ENCODE measurements at regions not wholly inside any gene's neighbourhood (a gene's known extent, or its start where the extent isn't known, plus 50 kb on each side); places are given as distances from the start of the nearest gene placed in this dataset.

- no peak for DNase-seq (ENCODE audit: low read depth)
Observed at GRCh38 chr3:148221303-148221702, 476.4 kb upstream of the AGTR1 start.

DNA sequence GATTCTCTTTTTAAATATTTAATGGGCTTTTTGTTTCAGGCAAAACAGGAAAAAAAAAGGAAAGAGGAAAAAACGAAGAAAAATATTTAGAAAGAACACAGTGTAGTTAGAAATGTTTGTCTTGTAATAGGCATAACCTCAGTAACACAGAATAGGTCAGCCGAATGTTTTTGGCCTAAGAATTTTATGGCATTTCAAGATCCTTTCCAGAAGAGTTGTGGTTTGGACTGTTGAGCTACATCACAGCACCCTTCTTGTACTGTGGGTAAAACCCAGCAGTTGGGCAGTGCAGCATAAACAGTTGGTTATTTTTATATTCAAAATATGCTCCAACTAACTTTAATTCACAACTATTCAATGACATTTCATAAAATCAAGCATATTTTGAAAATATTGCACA is 474.4 kb upstream of the AGTR1 start:
- DNase-seq (ENCODE audit: low read depth) = peak; percentile 16

DNA sequence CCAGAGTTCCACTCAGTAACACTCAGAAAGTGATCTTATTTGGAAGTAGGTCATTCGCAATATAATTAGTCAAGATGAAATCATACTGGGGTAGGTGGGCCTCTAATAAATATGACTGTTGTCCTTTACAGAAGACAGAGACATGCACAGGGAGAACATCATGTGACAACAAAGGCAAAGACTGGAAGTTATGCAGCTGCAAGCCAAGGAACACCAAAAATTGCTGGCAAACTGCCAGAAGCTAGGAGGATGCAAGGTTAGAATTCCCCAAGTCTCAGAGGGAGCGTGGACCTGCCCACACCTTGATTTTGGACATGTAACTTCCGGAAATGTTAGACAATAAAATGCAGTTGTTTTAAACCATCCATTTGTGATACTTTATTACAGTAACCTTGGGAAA is 471.5 kb upstream of the AGTR1 start:
- DNase-seq (ENCODE audit: low read depth) = no peak

DNA sequence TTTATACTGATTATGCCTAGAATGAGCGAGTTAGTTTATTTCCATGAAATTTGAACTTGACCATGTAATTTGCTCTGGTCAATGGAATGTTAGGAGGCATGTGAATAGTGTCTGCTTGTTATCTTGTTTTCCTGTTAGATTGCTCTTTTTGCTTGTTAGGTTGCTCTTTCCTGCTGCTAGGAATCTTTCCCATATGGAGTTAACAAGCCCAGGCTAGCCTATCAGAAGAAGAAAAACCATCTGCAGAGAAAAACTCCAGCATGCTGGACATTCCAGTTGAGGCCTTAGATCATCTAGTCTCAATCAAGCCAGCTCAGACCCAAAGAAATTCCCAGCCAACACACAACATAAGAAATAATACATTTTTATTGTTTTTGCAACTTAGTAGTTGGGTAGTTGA is 470.2 kb upstream of the AGTR1 start:
- DNase-seq (ENCODE audit: low read depth) = no peak

GRCh38 chr3:148229107-148229506 is 468.6 kb upstream of the AGTR1 start:
- no peak for DNase-seq (ENCODE audit: low read depth)

- no peak for DNase-seq (ENCODE audit: low read depth)
Observed at GRCh38 chr3:148230473-148230872, 467.2 kb upstream of the AGTR1 start.

DNA sequence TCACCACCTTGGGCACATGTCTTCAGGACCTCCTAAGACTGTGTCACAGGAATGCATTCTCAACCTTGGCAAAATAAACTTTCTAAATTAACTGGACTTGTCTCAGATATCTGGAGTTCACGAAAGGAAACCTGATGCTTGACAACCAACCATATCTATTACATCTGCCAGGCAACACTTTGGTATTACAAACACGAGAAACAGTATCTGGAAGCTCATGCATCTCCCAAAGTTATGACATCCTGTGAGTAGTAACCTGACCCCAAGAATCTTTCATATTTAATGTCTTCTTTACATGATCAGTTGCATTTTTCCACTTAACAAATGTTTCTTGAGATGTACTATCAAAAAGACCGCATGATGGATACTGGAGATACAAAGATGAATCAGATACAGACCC is 465.3 kb upstream of the AGTR1 start:
- DNase-seq (ENCODE audit: low read depth) = no peak

- no peak for DNase-seq (ENCODE audit: low read depth)
Observed at GRCh38 chr3:148233403-148233802, 464.3 kb upstream of the AGTR1 start.

DNA sequence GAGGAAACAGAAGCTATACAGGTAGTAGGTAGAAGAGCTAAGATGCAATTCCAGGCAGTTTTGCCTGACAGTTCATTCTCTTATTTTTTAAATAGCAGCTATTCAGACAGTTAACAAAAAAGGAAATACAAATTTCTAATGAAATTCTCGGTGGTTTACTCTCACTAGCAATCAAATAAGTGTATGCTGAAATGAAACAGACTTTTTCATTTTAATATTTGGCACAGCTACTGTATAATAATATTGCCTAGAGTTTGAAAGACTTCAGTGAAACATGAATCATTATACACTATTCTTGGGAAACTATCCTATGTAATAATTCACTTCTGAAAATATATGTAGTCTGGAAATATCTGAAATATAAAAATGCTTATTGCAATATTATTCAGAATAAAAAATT is 463.2 kb upstream of the AGTR1 start:
- DNase-seq (ENCODE audit: low read depth) = no peak

DNA sequence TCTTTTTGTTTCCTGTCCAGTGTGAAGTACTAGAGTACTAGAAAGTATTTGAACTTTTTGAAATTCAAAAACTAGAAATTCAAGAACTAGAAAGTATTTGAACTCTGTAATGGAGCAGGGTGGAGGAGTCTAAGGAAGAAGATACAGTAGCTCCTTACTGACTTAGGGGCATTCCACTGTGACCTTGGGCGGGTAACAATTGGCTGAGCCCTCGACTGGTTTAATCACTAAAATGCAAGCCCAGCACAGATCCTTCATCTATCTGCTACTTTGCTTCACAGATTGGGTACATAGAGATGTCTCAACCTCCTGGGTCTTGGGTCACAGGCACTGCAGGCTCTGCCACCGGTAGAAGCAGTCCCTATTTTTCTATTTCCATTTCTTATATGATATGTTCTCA is 462.1 kb upstream of the AGTR1 start:
- no peak for DNase-seq (ENCODE audit: low read depth)

DNA sequence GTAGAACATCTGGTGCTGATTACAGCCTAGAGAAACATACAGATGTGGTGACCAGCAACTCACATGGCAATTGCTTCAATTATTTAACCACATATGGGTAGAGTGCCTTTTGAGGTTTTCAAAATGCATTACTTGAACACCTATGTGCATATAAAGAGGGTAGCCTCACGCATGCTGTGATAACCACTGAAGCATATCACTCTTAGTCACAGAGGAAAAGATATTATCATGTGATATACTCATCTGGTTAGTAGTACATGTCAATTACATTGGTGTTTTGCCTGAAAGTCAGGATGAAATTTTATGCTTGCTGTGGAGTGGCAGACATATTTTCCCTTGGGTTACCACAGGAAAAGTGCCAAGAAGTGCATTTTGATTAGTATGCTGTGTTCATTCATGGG is 459.3 kb upstream of the AGTR1 start:
- DNase-seq (ENCODE audit: low read depth) = no peak

- no peak for DNase-seq (ENCODE audit: low read depth)
Observed at GRCh38 chr3:148240351-148240750, 457.4 kb upstream of the AGTR1 start.

- no peak for DNase-seq (ENCODE audit: low read depth)
Observed at GRCh38 chr3:148243609-148244008, 454.1 kb upstream of the AGTR1 start.

- DNase-seq (ENCODE audit: low read depth) = no peak
Observed at GRCh38 chr3:148246291-148246923, 451.3 kb upstream of the AGTR1 start.

GRCh38 chr3:148253713-148254112 is 444.0 kb upstream of the AGTR1 start:
- DNase-seq (ENCODE audit: low read depth) = no peak

DNA sequence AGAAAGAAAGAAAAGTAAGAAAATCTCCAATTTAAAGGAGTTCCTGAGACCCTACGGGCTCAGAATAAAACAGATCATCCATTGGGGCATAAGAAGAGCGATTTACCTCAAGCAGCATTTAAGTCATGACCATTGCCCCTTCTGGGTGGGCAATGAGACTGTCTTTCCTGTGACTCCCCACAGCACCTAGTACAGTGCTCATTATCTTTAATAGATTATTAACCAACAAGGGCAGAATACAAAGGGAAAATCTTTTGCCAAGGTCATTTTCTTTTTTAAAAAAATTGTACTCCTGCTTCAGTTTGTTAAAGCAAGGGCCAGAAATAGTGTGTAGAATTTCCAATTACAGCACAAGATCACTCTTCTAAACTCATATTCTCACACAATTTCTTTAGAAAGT is 443.3 kb upstream of the AGTR1 start:
- DNase-seq (ENCODE audit: low read depth) = no peak

- no peak for DNase-seq (ENCODE audit: low read depth)
Observed at GRCh38 chr3:148255981-148256969, 441.4 kb upstream of the AGTR1 start.

- no peak for DNase-seq (ENCODE audit: low read depth)
Observed at GRCh38 chr3:148262980-148263379, 434.7 kb upstream of the AGTR1 start.

DNA sequence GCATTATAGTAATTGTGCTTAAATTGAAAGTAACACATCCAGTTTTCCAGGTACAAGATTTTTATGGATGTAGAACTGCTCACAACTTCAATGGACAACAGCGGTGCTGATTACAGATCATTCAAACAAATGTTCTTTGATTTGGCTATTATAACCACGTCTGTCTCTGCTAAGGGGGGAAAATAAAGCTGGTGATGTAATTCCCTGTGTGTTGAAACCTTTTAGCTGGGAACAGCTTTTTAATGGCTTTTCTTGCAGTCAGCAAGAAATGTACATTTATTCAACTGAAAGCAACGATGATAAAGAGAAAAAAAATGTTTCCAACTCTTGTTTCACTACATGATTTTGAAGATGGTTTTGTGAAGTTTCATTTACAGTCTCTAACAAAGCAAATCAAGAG is 431.9 kb upstream of the AGTR1 start:
- no peak for DNase-seq (ENCODE audit: low read depth)

DNA sequence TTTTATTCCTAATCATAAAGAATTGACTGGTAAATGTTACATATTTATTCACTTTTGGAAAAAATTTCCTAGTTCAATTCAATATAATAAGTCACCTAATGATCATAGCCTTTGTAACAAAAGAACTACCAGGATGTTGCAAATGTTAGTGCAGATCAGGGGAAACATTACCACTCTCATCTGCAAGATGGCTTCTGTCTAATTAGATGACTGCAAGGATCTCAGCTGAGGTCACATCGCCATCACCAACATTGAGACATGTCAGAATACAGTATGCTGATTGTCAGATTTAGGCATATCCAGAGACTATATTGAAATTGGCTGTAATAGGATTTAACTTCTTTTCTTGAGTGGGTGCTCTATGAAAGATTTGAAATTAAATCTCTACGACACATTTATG is 431.4 kb upstream of the AGTR1 start:
- DNase-seq (ENCODE audit: low read depth) = no peak

DNA sequence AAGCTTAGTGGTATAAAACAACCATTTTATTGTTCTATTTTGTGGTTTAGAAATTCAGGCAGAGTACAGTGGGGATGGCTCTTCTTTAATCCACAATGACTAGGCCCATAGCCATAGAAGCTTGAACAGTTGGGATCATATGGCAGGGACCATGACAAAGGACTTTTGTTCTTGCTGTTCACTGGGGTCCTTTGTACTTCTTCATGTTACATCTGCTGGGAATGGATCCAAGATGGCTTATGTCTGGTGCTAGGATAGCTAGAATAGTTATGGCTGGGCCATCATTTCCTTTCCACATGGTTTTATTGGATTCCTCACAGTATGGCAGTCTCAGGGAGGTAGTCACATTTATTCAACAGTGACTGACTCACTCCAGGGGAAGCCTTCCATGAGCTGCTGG is 427.9 kb upstream of the AGTR1 start:
- DNase-seq (ENCODE audit: low read depth) = peak; percentile 18

DNA sequence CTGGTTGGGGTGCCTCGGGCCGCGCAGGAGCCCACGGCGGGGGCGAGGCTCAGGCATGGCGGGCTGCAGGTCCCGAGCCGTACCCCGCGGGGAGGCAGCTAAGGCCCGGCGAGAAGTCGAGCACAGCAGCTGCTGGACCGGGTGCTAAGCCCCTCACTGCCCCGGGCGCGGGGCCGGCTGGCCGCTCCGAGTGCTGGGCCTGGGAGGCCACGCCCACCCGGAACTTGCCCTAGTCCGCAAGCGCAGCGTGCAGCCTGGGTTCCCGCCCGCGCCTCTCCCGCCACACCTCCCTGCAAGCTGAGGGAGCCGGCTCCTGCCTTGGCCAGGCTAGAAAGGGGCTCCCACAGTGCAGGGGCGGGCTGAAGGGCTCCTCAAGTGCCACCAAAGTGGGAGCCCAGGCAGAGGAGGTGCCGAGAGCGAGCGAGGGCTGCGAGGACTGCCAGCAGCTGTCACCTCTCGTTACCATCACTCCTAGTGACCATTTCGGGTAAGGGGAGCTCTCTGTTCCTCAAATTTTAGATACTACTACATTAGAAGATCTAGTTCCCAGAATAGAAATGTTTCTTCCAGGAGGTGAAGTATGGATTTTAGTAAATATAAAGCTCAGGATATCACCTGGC is 417.0 kb upstream of the AGTR1 start:
- DNase-seq (ENCODE audit: low read depth) = no peak

- no peak for DNase-seq (ENCODE audit: low read depth)
Observed at GRCh38 chr3:148289159-148289558, 408.5 kb upstream of the AGTR1 start.
